Thoracic aorta (tissue), 2 donors: ENCODE measurements at regions not wholly inside any gene's neighbourhood (a gene's known extent, or its start where the extent isn't known, plus 50 kb on each side); places are given as distances from the start of the nearest gene placed in this dataset.
"Not testable (repeated sequence)": the region's sequence is repeated elsewhere in the genome, so short reads cannot be mapped to it uniquely, and the experiment has no call there.

ENCODE experiments used
- ATAC-seq: fragments of 150-250 bp; one replicate; pipeline ENCODE4 v1.8.0; 2017; ENCODE audit warnings: low read depth; ENCODE audit not compliant: insufficient number of reproducible peaks, low FRiP score
- DNase-seq: peaks from one replicate; pipeline ENCODE4 v3.0.0-alpha.2; 2020; ENCODE audit warnings: low spot score
- H3K27ac ChIP-seq, 2 donors: fragments of 200-600 bp; sonication (generic); 1 replicate in 1 of 2; 2 replicates in 1 of 2; pipeline ENCODE4 v1.5.1; 2016; ENCODE audit warnings: mild to moderate bottlenecking in 2 of 2, moderate library complexity in 2 of 2
- H3K27me3 ChIP-seq: fragments of 200-600 bp; sonication (generic); replicated peaks from 2 replicates; pipeline ENCODE4 v1.6.0; 2016; ENCODE audit warnings: mild to moderate bottlenecking; ENCODE audit not compliant: insufficient read depth
- H3K36me3 ChIP-seq: fragments of 200-600 bp; sonication (generic); one replicate; pipeline ENCODE4 v1.5.1; 2016
- H3K4me1 ChIP-seq, 2 donors: fragments of 200-600 bp; sonication (generic); 1 replicate in 1 of 2; 2 replicates in 1 of 2; pipeline versions ENCODE4 v1.5.1 to v1.6.0; 2016; ENCODE audit warnings: low read depth in 2 of 2, mild to moderate bottlenecking in 1 of 2; ENCODE audit not compliant: control insufficient read depth in 1 of 2
- H3K4me3 ChIP-seq: fragments of 200-600 bp; sonication (generic); 2 replicates; pipeline ENCODE4 v1.5.1; 2016; ENCODE audit warnings: mild to moderate bottlenecking
- H3K9me3 ChIP-seq: fragments of 200-600 bp; sonication (generic); 2 replicates; pipeline ENCODE4 v1.5.1; 2016
- TF ChIP-seq, protein P1 (sequence below): fragments of 200-600 bp; sonication (generic); IDR thresholded peaks from one replicate; pipeline ENCODE4 v1.5.1; 2019; ENCODE audit warnings: antibody characterized with exemption

DNA sequence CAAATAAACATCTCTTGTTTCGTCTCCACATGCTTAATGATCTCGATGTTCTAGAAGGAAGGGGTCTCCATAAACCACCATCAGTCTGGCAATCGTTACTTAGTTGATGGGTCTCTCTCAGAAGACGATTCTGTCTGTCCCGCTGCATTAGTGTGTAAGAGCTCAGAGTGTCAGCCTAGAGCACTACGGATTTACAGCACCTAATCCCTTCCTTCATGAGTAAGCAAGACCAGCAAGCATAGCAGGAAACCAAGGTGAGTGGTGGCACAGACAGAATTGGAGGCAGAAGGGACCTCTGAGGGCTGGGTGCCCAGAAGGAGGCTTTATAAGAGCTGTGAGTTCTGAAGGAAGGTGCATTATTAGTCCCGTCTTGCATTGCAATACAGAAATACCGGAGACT is 440.1 kb downstream of the RBFOX1 start:
- TF ChIP-seq, protein P1, sequence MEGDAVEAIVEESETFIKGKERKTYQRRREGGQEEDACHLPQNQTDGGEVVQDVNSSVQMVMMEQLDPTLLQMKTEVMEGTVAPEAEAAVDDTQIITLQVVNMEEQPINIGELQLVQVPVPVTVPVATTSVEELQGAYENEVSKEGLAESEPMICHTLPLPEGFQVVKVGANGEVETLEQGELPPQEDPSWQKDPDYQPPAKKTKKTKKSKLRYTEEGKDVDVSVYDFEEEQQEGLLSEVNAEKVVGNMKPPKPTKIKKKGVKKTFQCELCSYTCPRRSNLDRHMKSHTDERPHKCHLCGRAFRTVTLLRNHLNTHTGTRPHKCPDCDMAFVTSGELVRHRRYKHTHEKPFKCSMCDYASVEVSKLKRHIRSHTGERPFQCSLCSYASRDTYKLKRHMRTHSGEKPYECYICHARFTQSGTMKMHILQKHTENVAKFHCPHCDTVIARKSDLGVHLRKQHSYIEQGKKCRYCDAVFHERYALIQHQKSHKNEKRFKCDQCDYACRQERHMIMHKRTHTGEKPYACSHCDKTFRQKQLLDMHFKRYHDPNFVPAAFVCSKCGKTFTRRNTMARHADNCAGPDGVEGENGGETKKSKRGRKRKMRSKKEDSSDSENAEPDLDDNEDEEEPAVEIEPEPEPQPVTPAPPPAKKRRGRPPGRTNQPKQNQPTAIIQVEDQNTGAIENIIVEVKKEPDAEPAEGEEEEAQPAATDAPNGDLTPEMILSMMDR: no peak
- no peaks in the 10 kb centered on the region for H3K36me3 ChIP-seq
- no peak overlapping the region for H3K27ac ChIP-seq
- no peaks in the 10 kb centered on the region for H3K27me3 ChIP-seq
- ATAC-seq (no peak), DNase-seq (no peak)
- H3K4me3 ChIP-seq: no peak overlapping the region
- no peaks in the 10 kb centered on the region for H3K4me1 ChIP-seq
- no peaks in the 10 kb centered on the region for H3K9me3 ChIP-seq

DNA sequence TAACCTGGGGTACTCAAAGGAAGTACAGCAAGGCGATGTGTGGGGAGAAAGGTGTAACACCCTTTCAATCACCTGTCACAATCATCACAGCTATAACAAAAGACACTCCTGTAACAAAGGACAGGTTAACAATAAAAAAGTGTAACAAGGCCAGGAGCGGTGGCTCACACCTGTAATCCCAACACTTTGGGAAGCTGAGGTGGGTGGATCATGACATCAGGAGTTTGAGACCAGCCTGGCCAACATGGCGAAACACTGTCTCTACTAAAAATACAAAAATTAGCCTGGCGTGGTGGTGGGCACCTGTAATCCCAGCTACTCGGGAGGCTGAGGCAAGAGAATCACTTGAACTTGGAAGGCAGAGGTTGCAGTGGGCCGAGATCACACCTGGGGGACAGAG is 436.4 kb downstream of the RBFOX1 start:
- not testable (repeated sequence) for H3K4me1 ChIP-seq, ATAC-seq, H3K4me3 ChIP-seq, H3K27me3 ChIP-seq, DNase-seq, H3K36me3 ChIP-seq, H3K9me3 ChIP-seq, H3K27ac ChIP-seq

DNA sequence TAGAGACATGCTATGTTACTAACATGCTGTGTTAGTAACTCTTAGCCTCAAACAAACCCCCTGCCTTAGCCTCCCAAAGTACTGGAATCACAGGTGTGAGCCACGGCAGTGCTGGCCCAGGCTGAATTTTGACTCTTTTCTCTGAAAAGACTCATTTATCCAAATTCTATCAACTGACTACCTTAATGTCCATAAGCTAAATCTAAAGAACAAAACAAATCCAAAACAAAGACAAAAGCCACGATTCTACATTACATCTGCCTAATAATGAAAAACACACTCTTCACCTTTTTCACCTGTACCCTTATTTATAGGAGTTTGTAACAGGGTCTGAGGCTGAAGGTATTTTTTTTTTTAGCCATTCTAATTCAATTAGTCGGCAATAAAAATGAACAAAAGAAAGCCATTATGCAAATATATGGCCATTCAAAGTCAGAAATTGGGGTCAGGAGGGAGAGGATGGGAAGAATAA is 432.5 kb downstream of the RBFOX1 start:
- H3K27me3 ChIP-seq: no peaks in the 10 kb centered on the region
- H3K9me3 ChIP-seq: no peaks in the 10 kb centered on the region
- no peak for DNase-seq
- H3K4me3 ChIP-seq: no peak overlapping the region
- TF ChIP-seq, protein P1: no peak
- no peak overlapping the region for H3K27ac ChIP-seq
- H3K36me3 ChIP-seq: no peaks in the 10 kb centered on the region
- ATAC-seq: no peak
- no peaks in the 10 kb centered on the region for H3K4me1 ChIP-seq

DNA sequence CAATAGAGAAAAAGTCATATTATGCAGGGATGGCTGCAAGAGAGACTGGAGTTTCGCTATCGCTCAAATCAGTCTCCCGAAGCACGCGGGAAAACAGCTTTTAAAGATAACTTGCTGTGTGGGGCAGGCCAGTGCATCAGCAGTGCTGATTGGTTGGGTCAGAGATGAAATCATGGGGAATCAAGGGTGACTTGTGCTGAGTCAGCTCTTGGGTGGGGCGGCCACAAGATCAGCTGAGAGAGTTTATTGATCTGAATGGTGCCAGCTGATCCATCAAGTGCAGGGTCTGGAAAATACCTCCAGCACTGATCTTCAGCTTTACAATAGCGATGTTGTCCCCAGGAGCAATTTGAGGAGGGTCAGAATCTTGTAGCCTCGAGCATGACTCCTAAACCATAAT is 430.5 kb downstream of the RBFOX1 start:
- TF ChIP-seq, protein P1: no peak
- H3K27me3 ChIP-seq: no peaks in the 10 kb centered on the region
- H3K36me3 ChIP-seq: no peaks in the 10 kb centered on the region
- DNase-seq (no peak), ATAC-seq (no peak)
- H3K4me1 ChIP-seq: no peaks in the 10 kb centered on the region
- H3K4me3 ChIP-seq: no peak overlapping the region
- H3K9me3 ChIP-seq: no peaks in the 10 kb centered on the region
- H3K27ac ChIP-seq: no peak overlapping the region
